PC-3 (cell line): ENCODE measurements at regions not wholly inside any gene's neighbourhood (a gene's known extent, or its start where the extent isn't known, plus 50 kb on each side); places are given as distances from the start of the nearest gene placed in this dataset.
A peak's percentile ranks its signal among the peaks of the same experiment; 100 is the strongest.

Experiments
- ATAC-seq: fragments of 200-7000 bp; cut with Tn5 transposase; 2 replicates; pipeline ENCODE4 v1.9.1; 2020; ENCODE audit warnings: mild to moderate bottlenecking, moderate library complexity
- BruUV-seq: library from RNA; stranded (reverse); fragments of 400-500 nt; replicated peaks from 2 replicates; lab custom pipeline; 2021; lab: Mats Ljungman, UMichigan
- CTCF ChIA-PET: fragments of 300-600 bp; sonication (Branson Sonifier 250); formaldehyde crosslinking; loops from one replicate; lab custom pipeline; 2022; ENCODE audit warnings: antibody characterized with exemption; lab: Charles Lee
- POLR2A ChIA-PET: fragments of 300-600 bp; sonication (Branson Sonifier 250); formaldehyde crosslinking; loops from one replicate; lab custom pipeline; 2022; ENCODE audit warnings: antibody characterized with exemption; ENCODE audit not compliant: unreplicated experiment; lab: Charles Lee
- DNase-seq: peaks from one replicate; pipeline ENCODE4 v3.0.0-alpha.2; 2015
- H2AFZ ChIP-seq: fragments of 300-600 bp; sonication (generic); 2 replicates; pipeline ENCODE4 v1.6.0; 2016; ENCODE audit warnings: antibody characterized with exemption, low read length
- H3F3A ChIP-seq: fragments of 300-600 bp; sonication (generic); one replicate; pipeline ENCODE4 v1.6.0; 2017; ENCODE audit warnings: antibody characterized with exemption, low read length, control low read depth, mild to moderate bottlenecking; ENCODE audit not compliant: unreplicated experiment
- H3K27ac ChIP-seq: fragments of 300-600 bp; sonication (generic); 2 replicates; pipeline ENCODE4 v1.5.1; 2016; ENCODE audit warnings: mild to moderate bottlenecking, low read length
- H3K27me3 ChIP-seq: fragments of 300-600 bp; sonication (generic); 2 replicates; pipeline ENCODE4 v1.6.1; 2016; ENCODE audit warnings: low read length, mixed read lengths
- H3K36me3 ChIP-seq: fragments of 300-600 bp; sonication (generic); 2 replicates; pipeline ENCODE4 v1.6.1; 2016; ENCODE audit warnings: low read depth, mixed run types, low read length, mixed read lengths
- H3K4me1 ChIP-seq: fragments of 300-600 bp; sonication (generic); 2 replicates; pipeline ENCODE4 v1.5.1; 2016; ENCODE audit warnings: low read length; ENCODE audit not compliant: insufficient read depth
- H3K4me2 ChIP-seq: fragments of 300-600 bp; sonication (generic); 2 replicates; pipeline ENCODE4 v1.6.0; 2016; ENCODE audit warnings: low read length
- H3K4me3 ChIP-seq: fragments of 300-600 bp; sonication (generic); 2 replicates; pipeline ENCODE4 v1.5.1; 2016; ENCODE audit warnings: mild to moderate bottlenecking, low read length, mixed read lengths
- H3K79me2 ChIP-seq: fragments of 300-600 bp; sonication (generic); 2 replicates; pipeline ENCODE4 v1.6.1; 2017; ENCODE audit warnings: low read length, mixed read lengths
- H3K9ac ChIP-seq: fragments of 300-600 bp; sonication (generic); 2 replicates; pipeline ENCODE4 v1.6.0; 2016; ENCODE audit warnings: mild to moderate bottlenecking, low read length
- H3K9me2 ChIP-seq: fragments of 300-600 bp; sonication (generic); replicated peaks from 2 replicates; pipeline ENCODE4 v1.6.1; 2016; ENCODE audit warnings: mixed run types, low read length, mixed read lengths
- H3K9me3 ChIP-seq: fragments of 300-600 bp; sonication (generic); 2 replicates; pipeline ENCODE4 v1.6.1; 2016; ENCODE audit warnings: low read length, mixed read lengths
- H4K20me1 ChIP-seq: fragments of 300-600 bp; sonication (generic); 2 replicates; pipeline ENCODE4 v1.6.1; 2016; ENCODE audit warnings: low read length, mixed read lengths
- CTCF ChIP-seq: fragments of 300-600 bp; sonication (generic); conservative IDR thresholded peaks from 2 replicates; pipeline ENCODE4 v1.5.1; 2017; ENCODE audit warnings: antibody characterized with exemption, low read depth, mild to moderate bottlenecking, low read length
- EZH2 ChIP-seq: fragments of 300-600 bp; sonication (generic); IDR thresholded peaks from one replicate; pipeline ENCODE4 v1.6.1; 2017; ENCODE audit warnings: antibody characterized with exemption, mild to moderate bottlenecking, low read length; ENCODE audit not compliant: unreplicated experiment
- EZH2phosphoT487 ChIP-seq: fragments of 300-600 bp; sonication (generic); IDR thresholded peaks from 2 replicates; pipeline ENCODE4 v1.6.1; 2018; ENCODE audit warnings: mild to moderate bottlenecking, antibody characterized with exemption, low read length, borderline replicate concordance
- intact Hi-C: fragments of 100-400 bp; cut with micrococcal nuclease; formaldehyde crosslinking; loops from 2 replicates; pipeline ENCODE4 v1.9.0; 2023

GRCh38 chr1:43052322-43052721 is 93.7 kb upstream of the SLC2A1 start:
- no peak overlapping the region for H3K9ac ChIP-seq
- intact Hi-C loops = no loop called here

GRCh38 chr1:43049481-43049880 is 90.8 kb upstream of the SLC2A1 start:
- Histone ChIP-seq H3K27me3 (no peaks in the 10 kb centered on the region), H2AFZ (no peak overlapping the region), H3K9me2 (no peaks in the 10 kb centered on the region), H3K4me3 (no peak overlapping the region), H3F3A (no peaks in the 10 kb centered on the region), H3K36me3 (no peaks in the 10 kb centered on the region), H4K20me1 (no peaks in the 10 kb centered on the region), H3K79me2 (no peaks in the 10 kb centered on the region), H3K27ac (no peak overlapping the region), H3K4me2 (no peak overlapping the region), H3K9ac (no peak overlapping the region), H3K9me3 (no peaks in the 10 kb centered on the region), H3K4me1 (no peaks in the 10 kb centered on the region)
- no peak for TF ChIP-seq EZH2phosphoT487
- TF ChIP-seq CTCF = no peak
- TF ChIP-seq EZH2 = no peak
- ATAC-seq (no peak), DNase-seq (no peak)
- BruUV-seq = no TSS peak
- CTCF ChIA-PET = no interaction called here
- POLR2A ChIA-PET = interaction anchor here (0.7 kb wide), 1 partner anchor 89 kb away, joined by 4 read pairs; no protein-coding TSS in a partner anchor
- intact Hi-C loops = no loop called here

More at GRCh38 chr1:43052322-43052721, 93.7 kb upstream of the SLC2A1 start:
- BruUV-seq = no TSS peak
- ChIA-PET CTCF (no interaction called here), POLR2A (no interaction called here)
- TF ChIP-seq CTCF (no peak), EZH2 (no peak), EZH2phosphoT487 (no peak)
- Histone ChIP-seq H3K4me3 (no peak overlapping the region), H3K4me1 (no peaks in the 10 kb centered on the region), H2AFZ (no peak overlapping the region), H3K27me3 (no peaks in the 10 kb centered on the region), H3K9me3 (no peaks in the 10 kb centered on the region), H3F3A (no peaks in the 10 kb centered on the region), H3K4me2 (no peak overlapping the region), H4K20me1 (no peaks in the 10 kb centered on the region), H3K9me2 (no peaks in the 10 kb centered on the region), H3K27ac (no peak overlapping the region), H3K79me2 (no peaks in the 10 kb centered on the region), H3K36me3 (no peaks in the 10 kb centered on the region)
- no peak for ATAC-seq
- no peak for DNase-seq

GRCh38 chr1:43048601-43049011 is 89.9 kb upstream of the SLC2A1 start:
- intact Hi-C loops = no loop called here
- Histone ChIP-seq H3K4me2 (no peak overlapping the region), H3K9ac (no peak overlapping the region), H3K36me3 (no peaks in the 10 kb centered on the region), H2AFZ (no peak overlapping the region), H3K9me3 (no peaks in the 10 kb centered on the region), H3K79me2 (no peaks in the 10 kb centered on the region), H3K4me3 (no peak overlapping the region), H3K9me2 (no peaks in the 10 kb centered on the region), H3K27ac (no peak overlapping the region), H3F3A (no peaks in the 10 kb centered on the region), H4K20me1 (no peaks in the 10 kb centered on the region), H3K4me1 (no peaks in the 10 kb centered on the region), H3K27me3 (no peaks in the 10 kb centered on the region)
- TF ChIP-seq CTCF (no peak), EZH2phosphoT487 (no peak), EZH2 (no peak)
- DNase-seq = no peak
- peak; percentile 53 for ATAC-seq
- no TSS peak for BruUV-seq
- POLR2A ChIA-PET = no interaction called here
- CTCF ChIA-PET = no interaction called here
